ENCODE measurements at regions not wholly inside any gene's neighbourhood (a gene's known extent, or its start where the extent isn't known, plus 50 kb on each side); places are given as distances from the start of the nearest gene placed in this dataset.
A peak's percentile ranks its signal among the peaks of the same experiment; 100 is the strongest.

GRCh38 chr1:42040159-42040558 is 113.1 kb upstream of the GUCA2B start:
- Mint-ChIP-seq H3K27ac (no peak overlapping the region), H3K9me3 (no peaks in the 10 kb centered on the region), H3K4me1 (ENCODE audit: unreplicated experiment) (no peaks in the 10 kb centered on the region), H3K36me3 (no peaks in the 10 kb centered on the region), H3K27me3 (peaks cover 17% of the 10 kb centered on the region), H3K4me3 (no peak overlapping the region)
- DNase-seq (ENCODE audit: extremely low spot score, unreplicated experiment): no peak
- no peak for TF ChIP-seq CTCF (conservative IDR thresholded peaks at IDR 0.05)

DNA sequence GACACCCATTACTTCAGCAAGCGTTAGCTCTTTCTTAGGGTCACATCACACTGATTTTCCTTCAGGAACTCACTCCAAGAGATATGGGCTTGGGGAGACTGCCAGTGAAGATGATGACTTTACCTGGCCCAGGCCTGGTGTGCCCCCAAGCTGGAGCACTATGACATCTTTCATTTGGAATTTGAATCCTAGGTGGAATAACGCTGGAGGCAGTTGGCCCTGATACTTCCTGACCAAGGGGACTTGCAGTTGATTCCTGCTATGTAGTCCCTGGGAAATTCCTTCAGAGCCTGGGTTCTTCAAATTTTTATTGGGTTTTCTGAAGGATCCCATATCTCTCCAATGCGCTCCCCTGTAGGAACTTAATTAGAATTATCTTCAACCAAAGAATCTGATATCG is 114.9 kb upstream of the GUCA2B start:
- Mint-ChIP-seq H3K36me3 (no peaks in the 10 kb centered on the region), H3K4me3 (no peak overlapping the region), H3K27me3 (peaks cover 21% of the 10 kb centered on the region), H3K27ac (no peak overlapping the region), H3K9me3 (no peaks in the 10 kb centered on the region), H3K4me1 (ENCODE audit: unreplicated experiment) (peaks cover 4% of the 10 kb centered on the region)
- TF ChIP-seq CTCF (conservative IDR thresholded peaks at IDR 0.05): no peak
- DNase-seq (ENCODE audit: extremely low spot score, unreplicated experiment): no peak

GRCh38 chr1:42037586-42037985 is 115.6 kb upstream of the GUCA2B start:
- peaks cover 4% of the 10 kb centered on the region for H3K4me1 Mint-ChIP-seq (ENCODE audit: unreplicated experiment)
- H3K36me3 Mint-ChIP-seq: no peaks in the 10 kb centered on the region
- no peaks in the 10 kb centered on the region for H3K9me3 Mint-ChIP-seq
- TF ChIP-seq CTCF (conservative IDR thresholded peaks at IDR 0.05): no peak
- no peak overlapping the region for H3K4me3 Mint-ChIP-seq
- DNase-seq (ENCODE audit: extremely low spot score, unreplicated experiment): no peak
- peaks cover 28% of the 10 kb centered on the region for H3K27me3 Mint-ChIP-seq
- no peak overlapping the region for H3K27ac Mint-ChIP-seq

DNA sequence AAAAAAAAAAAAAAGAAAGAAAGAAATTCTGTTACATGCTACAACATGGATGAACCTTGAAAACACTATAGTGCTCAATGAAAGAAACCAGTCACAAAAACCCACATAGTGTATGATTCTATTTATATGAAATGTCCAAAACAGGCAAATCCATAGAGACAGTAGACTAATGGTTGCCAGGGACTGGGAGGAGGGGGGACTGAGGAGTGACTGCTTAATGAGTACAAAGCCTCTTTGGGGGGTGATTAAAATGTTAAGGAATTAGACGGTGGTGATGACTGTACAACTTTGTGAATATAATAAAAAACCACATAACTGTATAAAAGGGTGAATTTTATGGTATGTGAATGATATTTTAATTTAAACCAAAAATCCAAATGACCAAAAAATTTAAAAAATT is 116.0 kb upstream of the GUCA2B start:
- Mint-ChIP-seq H3K9me3 (no peaks in the 10 kb centered on the region), H3K4me3 (no peak overlapping the region), H3K36me3 (no peaks in the 10 kb centered on the region), H3K27ac (no peak overlapping the region), H3K4me1 (ENCODE audit: unreplicated experiment) (peaks cover 4% of the 10 kb centered on the region), H3K27me3 (peaks cover 31% of the 10 kb centered on the region)
- TF ChIP-seq CTCF (conservative IDR thresholded peaks at IDR 0.05): no peak
- no peak for DNase-seq (ENCODE audit: extremely low spot score, unreplicated experiment)

GRCh38 chr1:42035830-42036604 is 117.2 kb upstream of the GUCA2B start:
- peak; percentile 99 for DNase-seq (ENCODE audit: extremely low spot score, unreplicated experiment)
- no peak for TF ChIP-seq CTCF (conservative IDR thresholded peaks at IDR 0.05)
- no peaks in the 10 kb centered on the region for H3K36me3 Mint-ChIP-seq
- H3K27ac Mint-ChIP-seq: peak overlapping the region; percentile 68
- H3K9me3 Mint-ChIP-seq: no peaks in the 10 kb centered on the region
- H3K4me1 Mint-ChIP-seq (ENCODE audit: unreplicated experiment): peaks cover 4% of the 10 kb centered on the region
- peaks cover 37% of the 10 kb centered on the region for H3K27me3 Mint-ChIP-seq
- H3K4me3 Mint-ChIP-seq: peak overlapping the region; percentile 87
